ENCODE measurements at regions not wholly inside any gene's neighbourhood (a gene's known extent, or its start where the extent isn't known, plus 50 kb on each side); places are given as distances from the start of the nearest gene placed in this dataset.
"Not testable (repeated sequence)": the region's sequence is repeated elsewhere in the genome, so short reads cannot be mapped to it uniquely, and the experiment has no call there.

GRCh38 chr7:9505516-9505915, 1072.1 kb downstream of the NXPH1 start:
- Histone ChIP-seq H3K27me3 (ENCODE audit: control insufficient read depth in 3 of 3, insufficient read depth in 3 of 3, low read length in 3 of 3) (no peaks in the 10 kb centered on the region), H3K4me1 (ENCODE audit: control insufficient read depth in 3 of 3, insufficient read depth in 3 of 3, low read length in 3 of 3) (no peaks in the 10 kb centered on the region), H3K36me3 (ENCODE audit: control insufficient read depth in 3 of 3, insufficient read depth in 3 of 3, low read length in 3 of 3) (no peaks in the 10 kb centered on the region), H3K9me3 (ENCODE audit: control insufficient read depth in 3 of 3, low read length in 3 of 3) (no peaks in the 10 kb centered on the region), H3K27ac (ENCODE audit: low read depth, low read length) (no peak overlapping the region), H3K9ac (ENCODE audit: low read depth in 1 of 3, low read length in 3 of 3) (no peak overlapping the region), H3K4me3 (ENCODE audit: low read length in 3 of 3) (no peak overlapping the region)

GRCh38 chr7:9507290-9507689, 1073.9 kb downstream of the NXPH1 start:
- H3K27me3 ChIP-seq (ENCODE audit: control insufficient read depth in 3 of 3, insufficient read depth in 3 of 3, low read length in 3 of 3) = no peaks in the 10 kb centered on the region
- H3K9me3 ChIP-seq (ENCODE audit: control insufficient read depth in 3 of 3, low read length in 3 of 3) = no peaks in the 10 kb centered on the region
- H3K27ac ChIP-seq (ENCODE audit: low read depth, low read length) = no peak overlapping the region
- H3K4me1 ChIP-seq (ENCODE audit: control insufficient read depth in 3 of 3, insufficient read depth in 3 of 3, low read length in 3 of 3) = no peaks in the 10 kb centered on the region
- no peaks in the 10 kb centered on the region for H3K36me3 ChIP-seq (ENCODE audit: control insufficient read depth in 3 of 3, insufficient read depth in 3 of 3, low read length in 3 of 3)
- H3K4me3 ChIP-seq (ENCODE audit: low read length in 3 of 3) = no peak overlapping the region
- no peak overlapping the region for H3K9ac ChIP-seq (ENCODE audit: low read depth in 1 of 3, low read length in 3 of 3)

GRCh38 chr7:9516662-9517061, 1083.3 kb downstream of the NXPH1 start:
- Histone ChIP-seq H3K9me3 (ENCODE audit: control insufficient read depth in 3 of 3, low read length in 3 of 3) (no peaks in the 10 kb centered on the region), H3K27ac (ENCODE audit: low read depth, low read length) (no peak overlapping the region), H3K36me3 (ENCODE audit: control insufficient read depth in 3 of 3, insufficient read depth in 3 of 3, low read length in 3 of 3) (no peaks in the 10 kb centered on the region), H3K4me1 (ENCODE audit: control insufficient read depth in 3 of 3, insufficient read depth in 3 of 3, low read length in 3 of 3) (no peaks in the 10 kb centered on the region), H3K9ac (ENCODE audit: low read depth in 1 of 3, low read length in 3 of 3) (no peak overlapping the region), H3K27me3 (ENCODE audit: control insufficient read depth in 3 of 3, insufficient read depth in 3 of 3, low read length in 3 of 3) (no peaks in the 10 kb centered on the region), H3K4me3 (ENCODE audit: low read length in 3 of 3) (no peak overlapping the region)

- H3K27me3 ChIP-seq (ENCODE audit: control insufficient read depth in 3 of 3, insufficient read depth in 3 of 3, low read length in 3 of 3) = no peaks in the 10 kb centered on the region
- H3K4me3 ChIP-seq (ENCODE audit: low read length in 3 of 3) = no peak overlapping the region
- no peaks in the 10 kb centered on the region for H3K9me3 ChIP-seq (ENCODE audit: control insufficient read depth in 3 of 3, low read length in 3 of 3)
- no peaks in the 10 kb centered on the region for H3K4me1 ChIP-seq (ENCODE audit: control insufficient read depth in 3 of 3, insufficient read depth in 3 of 3, low read length in 3 of 3)
- no peak overlapping the region for H3K9ac ChIP-seq (ENCODE audit: low read depth in 1 of 3, low read length in 3 of 3)
- no peak overlapping the region for H3K27ac ChIP-seq (ENCODE audit: low read depth, low read length)
- H3K36me3 ChIP-seq (ENCODE audit: control insufficient read depth in 3 of 3, insufficient read depth in 3 of 3, low read length in 3 of 3) = no peaks in the 10 kb centered on the region
Measured at GRCh38 chr7:9523579-9523978, 1090.2 kb downstream of the NXPH1 start.

GRCh38 chr7:9552431-9552830, 1119.0 kb downstream of the NXPH1 start:
- not testable (repeated sequence) for H3K27me3 ChIP-seq (ENCODE audit: control insufficient read depth in 3 of 3, insufficient read depth in 3 of 3, low read length in 3 of 3); H3K4me1 ChIP-seq (ENCODE audit: control insufficient read depth in 3 of 3, insufficient read depth in 3 of 3, low read length in 3 of 3); H3K27ac ChIP-seq (ENCODE audit: low read depth, low read length); H3K9me3 ChIP-seq (ENCODE audit: control insufficient read depth in 3 of 3, low read length in 3 of 3); H3K36me3 ChIP-seq (ENCODE audit: control insufficient read depth in 3 of 3, insufficient read depth in 3 of 3, low read length in 3 of 3); H3K4me3 ChIP-seq (ENCODE audit: low read length in 3 of 3); H3K9ac ChIP-seq (ENCODE audit: low read depth in 1 of 3, low read length in 3 of 3)

- Histone ChIP-seq H3K4me1 (ENCODE audit: control insufficient read depth in 3 of 3, insufficient read depth in 3 of 3, low read length in 3 of 3) (no peaks in the 10 kb centered on the region), H3K4me3 (ENCODE audit: low read length in 3 of 3) (no peak overlapping the region), H3K36me3 (ENCODE audit: control insufficient read depth in 3 of 3, insufficient read depth in 3 of 3, low read length in 3 of 3) (no peaks in the 10 kb centered on the region), H3K9ac (ENCODE audit: low read depth in 1 of 3, low read length in 3 of 3) (no peak overlapping the region), H3K9me3 (ENCODE audit: control insufficient read depth in 3 of 3, low read length in 3 of 3) (no peaks in the 10 kb centered on the region), H3K27me3 (ENCODE audit: control insufficient read depth in 3 of 3, insufficient read depth in 3 of 3, low read length in 3 of 3) (no peaks in the 10 kb centered on the region), H3K27ac (ENCODE audit: low read depth, low read length) (no peak overlapping the region)
Measured at GRCh38 chr7:9557853-9558252, 1124.4 kb downstream of the NXPH1 start.

GRCh38 chr7:9575716-9576115, 1142.3 kb downstream of the NXPH1 start:
- Histone ChIP-seq H3K4me1 (ENCODE audit: control insufficient read depth in 3 of 3, insufficient read depth in 3 of 3, low read length in 3 of 3) (no peaks in the 10 kb centered on the region), H3K9me3 (ENCODE audit: control insufficient read depth in 3 of 3, low read length in 3 of 3) (no peaks in the 10 kb centered on the region), H3K27ac (ENCODE audit: low read depth, low read length) (no peak overlapping the region), H3K27me3 (ENCODE audit: control insufficient read depth in 3 of 3, insufficient read depth in 3 of 3, low read length in 3 of 3) (no peaks in the 10 kb centered on the region), H3K4me3 (ENCODE audit: low read length in 3 of 3) (no peak overlapping the region), H3K9ac (ENCODE audit: low read depth in 1 of 3, low read length in 3 of 3) (no peak overlapping the region), H3K36me3 (ENCODE audit: control insufficient read depth in 3 of 3, insufficient read depth in 3 of 3, low read length in 3 of 3) (no peaks in the 10 kb centered on the region)

- Histone ChIP-seq H3K4me3 (ENCODE audit: low read length in 3 of 3) (no peak overlapping the region), H3K4me1 (ENCODE audit: control insufficient read depth in 3 of 3, insufficient read depth in 3 of 3, low read length in 3 of 3) (no peaks in the 10 kb centered on the region), H3K9me3 (ENCODE audit: control insufficient read depth in 3 of 3, low read length in 3 of 3) (no peaks in the 10 kb centered on the region), H3K36me3 (ENCODE audit: control insufficient read depth in 3 of 3, insufficient read depth in 3 of 3, low read length in 3 of 3) (no peaks in the 10 kb centered on the region), H3K27me3 (ENCODE audit: control insufficient read depth in 3 of 3, insufficient read depth in 3 of 3, low read length in 3 of 3) (no peaks in the 10 kb centered on the region), H3K27ac (ENCODE audit: low read depth, low read length) (no peak overlapping the region), H3K9ac (ENCODE audit: low read depth in 1 of 3, low read length in 3 of 3) (no peak overlapping the region)
Measured at GRCh38 chr7:9582824-9583223, 1149.4 kb downstream of the NXPH1 start.

- Histone ChIP-seq H3K4me3 (ENCODE audit: low read length in 3 of 3) (no peak overlapping the region), H3K9me3 (ENCODE audit: control insufficient read depth in 3 of 3, low read length in 3 of 3) (no peaks in the 10 kb centered on the region), H3K36me3 (ENCODE audit: control insufficient read depth in 3 of 3, insufficient read depth in 3 of 3, low read length in 3 of 3) (no peaks in the 10 kb centered on the region), H3K9ac (ENCODE audit: low read depth in 1 of 3, low read length in 3 of 3) (no peak overlapping the region), H3K27ac (ENCODE audit: low read depth, low read length) (no peak overlapping the region), H3K4me1 (ENCODE audit: control insufficient read depth in 3 of 3, insufficient read depth in 3 of 3, low read length in 3 of 3) (no peaks in the 10 kb centered on the region), H3K27me3 (ENCODE audit: control insufficient read depth in 3 of 3, insufficient read depth in 3 of 3, low read length in 3 of 3) (no peaks in the 10 kb centered on the region)
Measured at GRCh38 chr7:9598411-9598810, 1165.0 kb downstream of the NXPH1 start.

- H3K9me3 ChIP-seq (ENCODE audit: control insufficient read depth in 3 of 3, low read length in 3 of 3) = no peaks in the 10 kb centered on the region
- H3K4me3 ChIP-seq (ENCODE audit: low read length in 3 of 3) = no peak overlapping the region
- no peak overlapping the region for H3K27ac ChIP-seq (ENCODE audit: low read depth, low read length)
- no peaks in the 10 kb centered on the region for H3K4me1 ChIP-seq (ENCODE audit: control insufficient read depth in 3 of 3, insufficient read depth in 3 of 3, low read length in 3 of 3)
- no peaks in the 10 kb centered on the region for H3K36me3 ChIP-seq (ENCODE audit: control insufficient read depth in 3 of 3, insufficient read depth in 3 of 3, low read length in 3 of 3)
- H3K27me3 ChIP-seq (ENCODE audit: control insufficient read depth in 3 of 3, insufficient read depth in 3 of 3, low read length in 3 of 3) = no peaks in the 10 kb centered on the region
- no peak overlapping the region for H3K9ac ChIP-seq (ENCODE audit: low read depth in 1 of 3, low read length in 3 of 3)
Measured at GRCh38 chr7:9600974-9601373, 1167.6 kb downstream of the NXPH1 start.

- Histone ChIP-seq H3K27ac (ENCODE audit: low read depth, low read length) (no peak overlapping the region), H3K4me1 (ENCODE audit: control insufficient read depth in 3 of 3, insufficient read depth in 3 of 3, low read length in 3 of 3) (no peaks in the 10 kb centered on the region), H3K9me3 (ENCODE audit: control insufficient read depth in 3 of 3, low read length in 3 of 3) (no peaks in the 10 kb centered on the region), H3K27me3 (ENCODE audit: control insufficient read depth in 3 of 3, insufficient read depth in 3 of 3, low read length in 3 of 3) (no peaks in the 10 kb centered on the region), H3K9ac (ENCODE audit: low read depth in 1 of 3, low read length in 3 of 3) (no peak overlapping the region), H3K36me3 (ENCODE audit: control insufficient read depth in 3 of 3, insufficient read depth in 3 of 3, low read length in 3 of 3) (no peaks in the 10 kb centered on the region), H3K4me3 (ENCODE audit: low read length in 3 of 3) (no peak overlapping the region)
Measured at GRCh38 chr7:9603291-9603690, 1169.9 kb downstream of the NXPH1 start.

Measured in skeletal muscle tissue (tissue), 3 donors.